GM23338 (cell line): ENCODE measurements at regions not wholly inside any gene's neighbourhood (a gene's known extent, or its start where the extent isn't known, plus 50 kb on each side); places are given as distances from the start of the nearest gene placed in this dataset.

Experiments
- CREB1 ChIP-seq: fragments of 250-450 bp; sonication (Bioruptor Pico); IDR thresholded peaks from 2 replicates; pipeline ENCODE4 v1.5.0; 2020; ENCODE audit warnings: low read depth, mild to moderate bottlenecking, moderate library complexity
- CTCF ChIP-seq, 2 experiments: fragments of 200-600 bp in 1 of 2; sonication (generic) in 1 of 2; conservative IDR thresholded peaks; 2 replicates each; pipeline versions ENCODE4 v1.5.1 to v1.6.1; 2016 to 2017; ENCODE audit warnings: antibody characterized with exemption in 2 of 2, low read depth in 2 of 2, mild to moderate bottlenecking in 2 of 2, moderate library complexity in 1 of 2
- EZH2 ChIP-seq: fragments of 200-600 bp; sonication (generic); IDR thresholded peaks from one replicate; pipeline ENCODE4 v1.8.0; 2017; ENCODE audit warnings: antibody characterized with exemption, mild to moderate bottlenecking, low read depth; ENCODE audit not compliant: unreplicated experiment
- EZH2phosphoT487 ChIP-seq: fragments of 200-600 bp; sonication (generic); IDR thresholded peaks from one replicate; pipeline ENCODE4 v1.8.1; 2018; ENCODE audit warnings: antibody characterized with exemption; ENCODE audit not compliant: unreplicated experiment
- JUNB ChIP-seq: IDR thresholded peaks from one replicate; pipeline ENCODE4 v1.6.1; 2016; ENCODE audit warnings: antibody characterized with exemption; ENCODE audit not compliant: unreplicated experiment
- NANOG ChIP-seq: IDR thresholded peaks from 2 replicates; pipeline ENCODE4 v1.6.1; 2016; ENCODE audit warnings: antibody characterized with exemption, borderline replicate concordance
- POLR2AphosphoS5 ChIP-seq: IDR thresholded peaks from 2 replicates; pipeline ENCODE4 v1.6.1; 2016; ENCODE audit warnings: antibody characterized with exemption, low read depth
- STAT1 ChIP-seq: IDR thresholded peaks from one replicate; pipeline ENCODE4 v1.6.1; 2016; ENCODE audit warnings: antibody characterized with exemption; ENCODE audit not compliant: unreplicated experiment
- ZNF114 ChIP-seq: fragments of 250-450 bp; sonication (Bioruptor Pico); IDR thresholded peaks from 2 replicates; pipeline ENCODE4 v1.5.0; 2020; ENCODE audit warnings: mild to moderate bottlenecking, moderate library complexity
- ZNF331 ChIP-seq: fragments of 250-450 bp; sonication (Bioruptor Pico); IDR thresholded peaks from 2 replicates; pipeline ENCODE4 v1.5.0; 2020; ENCODE audit warnings: low read depth, mild to moderate bottlenecking, moderate library complexity
- ZNF462 ChIP-seq: fragments of 250-450 bp; sonication (Bioruptor Pico); IDR thresholded peaks from 2 replicates; pipeline ENCODE4 v1.5.0; 2020; ENCODE audit warnings: mild to moderate bottlenecking, moderate library complexity
- TF ChIP-seq, protein P1 (sequence below): IDR thresholded peaks from one replicate; pipeline ENCODE4 v1.6.1; 2018; ENCODE audit warnings: antibody characterized with exemption; ENCODE audit not compliant: unreplicated experiment
- TF ChIP-seq, protein P2 (sequence below): IDR thresholded peaks from 2 replicates; pipeline ENCODE4 v1.6.1; 2016; ENCODE audit warnings: antibody characterized with exemption

DNA sequence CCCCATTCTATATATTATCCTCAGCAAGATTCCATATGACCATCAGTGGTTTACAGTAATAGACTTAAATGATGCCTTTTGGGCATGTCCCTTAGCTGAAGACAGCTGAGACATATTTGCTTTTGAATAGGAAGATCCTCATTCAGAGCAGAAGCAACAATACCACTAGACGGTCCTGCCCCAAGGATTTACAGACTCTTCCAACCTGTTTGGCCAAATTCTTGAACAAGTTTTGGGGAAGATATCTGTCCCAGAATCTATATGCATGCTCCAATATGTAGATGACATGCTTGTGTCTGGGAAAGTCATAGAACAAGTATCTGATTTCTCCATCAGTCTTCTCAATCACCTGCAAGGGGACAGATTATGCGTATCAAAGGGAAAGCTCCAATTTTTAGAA, 137.1 kb upstream of the RMP24 start:
- no peak for TF ChIP-seq CTCF (conservative IDR thresholded peaks at IDR 0.05; ENCODE audit: low read depth in 2 of 2)
- no peak for TF ChIP-seq EZH2
- TF ChIP-seq, protein P1, sequence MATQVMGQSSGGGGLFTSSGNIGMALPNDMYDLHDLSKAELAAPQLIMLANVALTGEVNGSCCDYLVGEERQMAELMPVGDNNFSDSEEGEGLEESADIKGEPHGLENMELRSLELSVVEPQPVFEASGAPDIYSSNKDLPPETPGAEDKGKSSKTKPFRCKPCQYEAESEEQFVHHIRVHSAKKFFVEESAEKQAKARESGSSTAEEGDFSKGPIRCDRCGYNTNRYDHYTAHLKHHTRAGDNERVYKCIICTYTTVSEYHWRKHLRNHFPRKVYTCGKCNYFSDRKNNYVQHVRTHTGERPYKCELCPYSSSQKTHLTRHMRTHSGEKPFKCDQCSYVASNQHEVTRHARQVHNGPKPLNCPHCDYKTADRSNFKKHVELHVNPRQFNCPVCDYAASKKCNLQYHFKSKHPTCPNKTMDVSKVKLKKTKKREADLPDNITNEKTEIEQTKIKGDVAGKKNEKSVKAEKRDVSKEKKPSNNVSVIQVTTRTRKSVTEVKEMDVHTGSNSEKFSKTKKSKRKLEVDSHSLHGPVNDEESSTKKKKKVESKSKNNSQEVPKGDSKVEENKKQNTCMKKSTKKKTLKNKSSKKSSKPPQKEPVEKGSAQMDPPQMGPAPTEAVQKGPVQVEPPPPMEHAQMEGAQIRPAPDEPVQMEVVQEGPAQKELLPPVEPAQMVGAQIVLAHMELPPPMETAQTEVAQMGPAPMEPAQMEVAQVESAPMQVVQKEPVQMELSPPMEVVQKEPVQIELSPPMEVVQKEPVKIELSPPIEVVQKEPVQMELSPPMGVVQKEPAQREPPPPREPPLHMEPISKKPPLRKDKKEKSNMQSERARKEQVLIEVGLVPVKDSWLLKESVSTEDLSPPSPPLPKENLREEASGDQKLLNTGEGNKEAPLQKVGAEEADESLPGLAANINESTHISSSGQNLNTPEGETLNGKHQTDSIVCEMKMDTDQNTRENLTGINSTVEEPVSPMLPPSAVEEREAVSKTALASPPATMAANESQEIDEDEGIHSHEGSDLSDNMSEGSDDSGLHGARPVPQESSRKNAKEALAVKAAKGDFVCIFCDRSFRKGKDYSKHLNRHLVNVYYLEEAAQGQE = no peak
- TF ChIP-seq POLR2AphosphoS5 = no peak
- no peak for TF ChIP-seq JUNB
- TF ChIP-seq EZH2phosphoT487 = no peak
- TF ChIP-seq CREB1 (CRISPR knock-in tag) = no peak
- no peak for TF ChIP-seq ZNF462 (CRISPR knock-in tag)
- TF ChIP-seq ZNF114 (CRISPR knock-in tag) = no peak
- TF ChIP-seq ZNF331 (CRISPR knock-in tag) = no peak
- no peak for TF ChIP-seq STAT1
- TF ChIP-seq NANOG = no peak
- TF ChIP-seq, protein P2, sequence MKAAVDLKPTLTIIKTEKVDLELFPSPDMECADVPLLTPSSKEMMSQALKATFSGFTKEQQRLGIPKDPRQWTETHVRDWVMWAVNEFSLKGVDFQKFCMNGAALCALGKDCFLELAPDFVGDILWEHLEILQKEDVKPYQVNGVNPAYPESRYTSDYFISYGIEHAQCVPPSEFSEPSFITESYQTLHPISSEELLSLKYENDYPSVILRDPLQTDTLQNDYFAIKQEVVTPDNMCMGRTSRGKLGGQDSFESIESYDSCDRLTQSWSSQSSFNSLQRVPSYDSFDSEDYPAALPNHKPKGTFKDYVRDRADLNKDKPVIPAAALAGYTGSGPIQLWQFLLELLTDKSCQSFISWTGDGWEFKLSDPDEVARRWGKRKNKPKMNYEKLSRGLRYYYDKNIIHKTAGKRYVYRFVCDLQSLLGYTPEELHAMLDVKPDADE = no peak
